ENCODE measurements at regions not wholly inside any gene's neighbourhood (a gene's known extent, or its start where the extent isn't known, plus 50 kb on each side); places are given as distances from the start of the nearest gene placed in this dataset.

DNA sequence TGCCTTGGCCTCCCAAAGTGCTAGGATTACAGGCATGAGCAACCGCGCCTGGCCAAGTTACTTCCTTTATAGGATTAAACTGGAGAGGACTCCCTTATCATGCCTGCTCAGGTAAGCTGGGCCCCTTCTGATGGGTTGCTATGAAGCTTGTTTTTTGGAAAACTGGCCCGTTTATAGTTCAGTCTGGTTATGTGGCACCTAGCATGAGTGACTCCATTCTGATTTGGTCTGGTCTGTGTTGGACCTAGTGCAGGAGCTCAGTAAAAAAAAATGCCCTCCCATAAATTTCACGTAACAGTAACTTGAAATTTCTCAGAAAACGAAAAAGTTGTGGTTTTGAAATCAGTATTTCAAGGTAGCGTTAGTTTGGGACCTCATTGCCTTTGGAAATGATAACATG, 448.4 kb downstream of the HACE1 start:
- DNase-seq: no peak

DNA sequence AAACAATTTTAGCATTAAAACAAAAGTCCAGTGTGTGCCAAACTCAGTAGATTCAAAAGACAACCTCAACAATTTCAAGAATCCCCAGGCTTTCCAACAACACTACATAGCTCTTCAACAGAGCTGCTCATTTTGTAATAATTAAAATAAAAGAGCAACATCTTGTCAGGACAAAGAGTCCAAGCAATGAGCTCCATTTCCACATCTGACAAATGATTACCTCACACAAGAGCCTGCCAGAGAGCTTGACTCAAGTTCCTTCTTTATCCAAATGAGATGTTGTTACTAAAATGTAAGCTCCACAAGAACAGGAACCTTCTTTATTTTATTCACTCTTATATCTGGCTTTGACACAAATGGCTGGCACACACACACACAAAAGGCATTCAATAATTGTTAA, 449.8 kb downstream of the HACE1 start:
- DNase-seq: no peak

DNA sequence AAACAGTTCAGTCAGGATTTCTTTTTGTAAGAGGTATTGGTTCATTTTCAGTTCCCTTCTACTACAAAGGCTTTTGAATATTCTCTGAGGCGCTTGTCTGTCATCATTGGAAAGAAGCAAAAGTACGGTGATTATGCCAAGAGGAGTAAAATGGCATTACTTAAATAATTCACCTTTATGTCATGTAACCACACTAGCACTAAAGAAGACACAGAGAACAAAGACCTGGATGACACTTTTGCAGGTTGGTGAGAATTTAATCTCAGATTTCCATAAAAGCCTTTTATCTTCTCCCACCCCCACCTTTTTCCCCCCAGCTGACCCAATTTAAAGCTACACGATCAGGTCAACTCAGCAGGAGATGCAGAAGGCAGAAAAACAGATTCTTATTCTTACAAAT, 451.8 kb downstream of the HACE1 start:
- no peak for DNase-seq

DNA sequence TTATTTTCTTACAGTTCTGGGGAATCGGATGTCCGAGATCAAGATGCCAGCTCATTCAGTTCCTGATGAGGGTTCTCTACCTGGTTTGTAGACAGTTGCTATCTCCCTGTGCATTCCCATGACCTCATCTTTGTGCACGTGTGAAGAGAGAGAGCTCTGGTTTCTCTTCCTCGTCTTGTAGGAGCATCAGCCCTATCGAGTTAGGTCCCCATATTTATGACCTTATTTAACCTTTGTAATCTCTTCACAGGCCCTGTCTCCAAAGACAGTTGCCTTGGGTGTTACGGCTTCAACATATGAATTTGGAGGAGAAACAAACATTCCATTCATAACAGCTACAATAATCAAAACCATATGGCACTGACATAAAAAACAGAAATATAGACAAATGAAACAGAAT, 455.3 kb downstream of the HACE1 start:
- no peak for DNase-seq

DNA sequence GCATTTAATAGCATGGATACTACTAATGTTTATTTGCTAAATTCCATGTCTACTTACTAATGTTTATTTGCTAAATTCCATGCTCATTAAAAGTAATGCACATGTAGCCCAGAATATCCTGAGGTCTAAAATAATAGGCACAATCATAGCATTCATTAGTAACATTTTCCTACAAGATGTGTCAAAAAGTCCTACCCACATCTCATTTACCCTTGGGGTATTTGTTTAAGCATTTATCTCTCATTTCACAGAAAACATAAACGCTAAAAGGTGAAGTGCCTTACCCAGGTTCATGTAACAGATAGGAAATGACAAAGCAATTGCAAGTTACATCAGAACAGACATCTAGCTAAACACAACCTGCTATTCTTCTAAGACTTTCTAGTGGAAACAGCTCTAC, 457.1 kb downstream of the HACE1 start:
- DNase-seq: no peak

DNA sequence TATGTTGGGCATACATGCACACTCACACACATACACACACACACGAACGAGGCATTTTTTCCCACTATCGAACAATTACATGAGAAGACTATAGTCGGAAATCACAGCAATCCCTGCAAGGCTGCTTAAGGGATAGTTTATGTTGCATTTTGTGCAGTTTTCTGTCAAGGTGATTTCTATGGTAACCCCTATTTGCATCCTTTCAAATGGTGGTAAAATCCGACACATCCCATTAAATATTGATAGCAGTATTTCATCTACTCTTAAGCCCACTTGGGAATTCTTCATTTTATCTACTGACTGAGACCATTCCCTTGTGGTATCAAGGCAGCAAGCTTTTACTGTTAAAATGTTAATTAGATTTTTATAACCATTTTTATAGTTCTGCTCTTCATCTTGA, 457.8 kb downstream of the HACE1 start:
- DNase-seq: no peak

DNA sequence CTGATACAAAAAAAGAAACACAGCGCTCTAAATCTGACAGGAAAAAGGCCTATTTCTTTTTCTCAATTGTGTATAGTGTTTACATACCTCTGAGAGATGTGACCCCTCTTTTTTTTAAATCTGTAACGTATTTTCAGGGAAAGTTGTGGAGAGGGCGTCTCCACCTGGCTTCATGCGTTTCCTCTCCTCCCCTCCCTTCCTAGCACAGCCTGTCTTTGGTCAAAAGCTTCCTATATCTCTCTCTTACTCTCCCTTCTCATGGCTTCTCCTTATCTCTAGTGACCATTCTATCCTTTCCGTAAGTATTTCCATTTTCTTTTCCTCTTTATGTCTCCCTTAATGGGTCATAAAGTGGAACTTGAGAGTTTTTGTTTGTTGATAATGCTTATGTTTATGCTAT, 458.9 kb downstream of the HACE1 start:
- DNase-seq: no peak

DNA sequence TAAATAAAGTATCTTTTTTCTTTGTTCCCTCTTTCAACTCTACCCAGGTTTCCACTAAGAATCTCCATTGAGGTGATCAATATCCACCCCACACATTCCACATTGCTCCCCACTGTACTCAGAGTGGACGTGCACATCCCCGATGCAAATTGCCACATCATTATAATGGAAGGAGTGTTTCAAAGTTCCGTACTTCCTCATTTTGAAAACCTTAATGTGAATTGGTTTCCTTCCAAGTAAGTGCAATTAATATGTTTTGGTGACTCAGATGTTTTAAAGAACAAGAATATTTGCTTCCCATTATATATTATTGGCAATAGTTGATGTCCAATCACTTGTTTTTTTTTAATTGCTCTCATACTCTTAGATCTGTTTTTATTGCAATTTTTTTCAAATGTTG, 463.6 kb downstream of the HACE1 start:
- DNase-seq: no peak

DNA sequence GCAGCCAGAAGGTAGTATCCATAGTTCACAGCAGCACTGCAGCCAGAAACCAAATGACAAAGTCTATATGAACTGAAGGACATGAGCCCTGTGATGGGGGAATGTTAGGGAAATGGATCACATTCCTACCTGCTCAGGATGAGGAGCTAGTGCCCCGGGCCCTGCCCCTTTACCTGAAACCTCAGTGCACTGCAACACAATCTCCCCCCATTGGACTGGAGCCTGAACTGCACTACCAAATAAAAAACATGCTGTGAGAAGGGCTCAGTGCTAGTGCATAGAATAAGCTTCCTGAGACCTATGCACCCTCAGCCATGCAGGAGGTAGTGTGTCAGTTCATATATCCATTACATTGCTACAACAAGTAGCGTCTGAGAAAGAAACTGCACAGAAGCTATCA, 477.8 kb downstream of the HACE1 start:
- DNase-seq: no peak

DNA sequence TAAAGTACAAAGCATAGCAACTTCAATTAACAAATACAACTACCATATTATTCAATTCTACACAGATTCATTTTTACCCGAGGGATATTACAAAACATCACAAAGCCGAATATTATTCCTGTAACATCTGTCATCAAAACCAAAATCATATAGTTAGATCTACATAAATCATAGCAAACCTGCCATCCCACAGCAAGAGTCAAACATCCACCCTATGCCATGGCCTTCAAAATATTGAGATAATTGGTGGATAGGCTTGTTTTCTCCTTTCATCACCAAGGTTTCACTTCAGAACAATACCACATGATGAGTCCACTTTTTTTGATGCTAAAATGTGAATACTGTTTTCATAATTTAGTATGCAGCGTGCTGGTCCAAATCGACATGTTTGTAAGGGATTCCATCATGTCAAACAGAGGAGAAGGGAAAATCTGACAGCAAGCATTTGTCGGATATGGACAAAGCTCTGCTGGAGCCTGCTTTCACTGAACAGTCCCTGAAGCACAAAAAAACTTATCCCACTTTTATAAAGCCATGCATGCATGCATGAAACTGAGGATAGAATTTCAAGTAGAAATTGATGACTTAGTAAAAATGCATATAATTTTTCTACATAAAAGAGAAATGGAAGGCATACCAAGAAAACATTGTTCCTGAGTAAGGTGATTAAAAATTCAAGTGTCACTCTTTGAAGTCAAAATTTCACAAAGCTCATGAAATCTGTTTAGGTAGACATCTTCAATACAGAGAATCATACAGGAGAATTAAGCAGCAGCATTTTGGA, 494.1 kb downstream of the HACE1 start:
- no peak for DNase-seq

DNA sequence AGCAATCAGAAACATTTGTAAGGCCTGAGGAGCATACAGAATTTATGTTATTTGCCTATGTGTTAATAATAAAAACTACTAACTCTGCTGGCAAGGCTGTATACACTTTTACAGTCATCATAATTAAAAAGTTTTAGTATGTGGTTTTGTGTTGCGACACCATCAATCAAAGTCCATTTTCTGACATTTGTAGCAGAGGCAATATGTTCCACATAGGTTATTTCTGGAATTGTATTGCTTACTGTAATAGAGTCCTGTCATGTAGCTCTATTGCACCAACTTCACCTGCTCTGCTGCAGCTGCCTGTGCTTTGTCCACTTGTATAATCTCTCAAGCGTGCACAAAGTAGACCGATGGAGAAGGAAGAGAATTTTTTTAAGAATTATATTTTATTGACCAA, 501.8 kb downstream of the HACE1 start:
- DNase-seq: no peak

DNA sequence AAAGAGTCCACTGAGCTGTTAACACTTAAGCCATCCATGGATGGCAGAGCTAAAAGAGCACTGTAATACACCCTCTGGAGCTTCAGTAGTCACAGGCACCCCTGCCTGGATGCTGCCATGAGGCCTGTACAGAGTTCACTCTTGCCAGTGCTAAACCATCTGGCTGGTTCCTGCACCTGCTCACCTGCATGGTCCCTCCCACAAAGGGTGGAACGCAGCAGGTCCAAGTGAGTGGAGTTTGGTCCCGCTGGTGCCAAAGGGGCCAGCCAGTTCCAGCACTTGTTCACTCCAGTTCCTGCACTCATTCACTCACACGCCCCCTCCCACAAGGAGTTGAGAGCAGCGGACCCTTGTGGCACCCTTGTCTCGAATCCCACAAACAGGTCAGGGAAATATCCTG, 503.5 kb downstream of the HACE1 start:
- DNase-seq: no peak

DNA sequence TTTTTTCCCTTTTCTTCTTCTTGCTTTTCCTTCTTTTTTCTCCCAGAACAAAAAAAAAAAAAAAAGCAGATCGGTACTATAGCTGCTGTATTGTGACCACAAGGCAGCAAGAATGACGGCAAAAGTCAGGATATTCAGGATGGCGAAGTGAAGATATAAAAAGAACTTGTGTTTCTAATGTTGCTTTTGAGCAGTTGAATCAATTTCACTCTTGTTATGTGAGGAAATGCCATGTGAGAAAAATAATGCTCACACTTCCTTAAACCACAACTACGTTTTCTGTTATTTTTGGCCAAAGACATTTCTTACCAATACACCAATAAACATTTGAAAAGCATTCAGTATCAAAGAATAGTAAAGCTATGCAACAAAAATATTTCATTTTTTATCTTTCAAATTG, 510.5 kb downstream of the HACE1 start:
- DNase-seq: no peak

DNA sequence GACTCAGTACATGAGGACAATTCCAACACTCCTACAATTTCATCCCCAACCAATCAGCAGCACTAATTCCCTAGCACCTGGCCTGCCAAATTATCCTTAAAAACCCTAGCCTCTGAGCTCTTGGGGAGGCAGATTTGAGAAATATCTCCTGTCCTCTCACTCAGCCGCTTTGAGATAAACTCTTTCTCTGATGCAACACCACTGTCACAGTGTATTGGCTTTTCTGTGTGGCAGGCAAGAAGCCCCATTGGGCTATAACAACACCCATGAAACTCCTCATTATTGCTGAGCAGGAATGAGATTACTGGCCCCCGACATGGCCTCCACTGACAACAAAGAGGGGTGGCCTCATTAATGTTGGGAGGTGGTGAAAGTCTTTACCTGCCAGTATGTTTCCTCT, 515.5 kb downstream of the HACE1 start:
- no peak for DNase-seq

DNA sequence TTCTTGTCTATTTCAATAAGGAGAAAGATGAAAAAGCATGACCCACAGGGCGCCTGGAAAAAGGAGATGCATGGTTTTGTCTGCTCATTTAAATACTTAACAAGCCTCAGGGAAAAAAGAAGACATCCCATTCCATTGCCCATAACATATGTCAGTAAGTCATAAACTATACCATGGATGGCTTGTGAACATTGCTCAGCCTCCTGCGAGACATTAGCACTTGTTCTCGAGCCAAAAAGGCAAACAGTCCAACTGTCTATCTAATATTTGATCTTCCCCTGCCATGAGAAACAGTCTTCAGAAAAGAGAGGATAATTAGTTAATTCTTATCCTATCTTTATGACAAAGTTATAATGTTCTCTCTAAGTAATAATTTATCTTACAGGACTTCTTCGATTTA, 527.4 kb downstream of the HACE1 start:
- DNase-seq: no peak

DNA sequence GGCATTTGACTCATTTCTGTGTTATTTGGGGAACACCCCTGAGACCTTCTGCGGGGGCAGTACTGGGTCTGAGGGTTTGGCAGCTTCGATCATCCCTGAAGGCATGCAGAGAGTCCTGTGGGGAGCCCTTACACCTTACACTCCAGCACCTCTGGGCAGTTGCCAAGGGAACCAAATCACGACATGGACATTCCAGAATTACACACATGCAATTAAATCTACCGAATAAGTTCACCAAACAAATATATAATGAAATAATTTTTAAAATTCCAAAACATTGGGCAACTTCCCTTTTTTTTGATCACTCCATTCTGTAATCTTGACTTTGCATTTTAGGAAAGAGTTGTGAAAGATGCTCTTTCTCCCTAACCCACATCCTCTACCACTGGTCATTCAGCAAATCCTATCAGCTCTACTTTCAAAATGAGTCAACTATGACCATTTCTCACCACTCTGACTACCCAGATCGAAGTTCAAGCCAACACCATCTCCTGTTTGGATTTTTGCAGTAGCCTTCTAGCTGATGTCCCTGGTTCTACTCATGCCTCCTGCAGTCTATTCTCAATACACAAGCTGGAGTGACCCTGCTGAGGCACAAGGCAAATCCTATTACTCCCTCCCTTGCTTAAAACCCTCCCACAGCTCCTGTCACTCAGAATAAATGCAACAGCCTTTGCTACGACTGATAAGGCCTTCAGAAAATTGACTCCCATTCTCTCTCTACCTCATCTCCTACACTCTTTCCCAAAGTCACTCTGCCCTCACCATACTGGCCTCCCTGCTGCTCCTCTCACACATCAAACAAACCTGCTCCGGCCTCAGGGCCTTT, 533.3 kb downstream of the HACE1 start:
- no peak for DNase-seq

DNA sequence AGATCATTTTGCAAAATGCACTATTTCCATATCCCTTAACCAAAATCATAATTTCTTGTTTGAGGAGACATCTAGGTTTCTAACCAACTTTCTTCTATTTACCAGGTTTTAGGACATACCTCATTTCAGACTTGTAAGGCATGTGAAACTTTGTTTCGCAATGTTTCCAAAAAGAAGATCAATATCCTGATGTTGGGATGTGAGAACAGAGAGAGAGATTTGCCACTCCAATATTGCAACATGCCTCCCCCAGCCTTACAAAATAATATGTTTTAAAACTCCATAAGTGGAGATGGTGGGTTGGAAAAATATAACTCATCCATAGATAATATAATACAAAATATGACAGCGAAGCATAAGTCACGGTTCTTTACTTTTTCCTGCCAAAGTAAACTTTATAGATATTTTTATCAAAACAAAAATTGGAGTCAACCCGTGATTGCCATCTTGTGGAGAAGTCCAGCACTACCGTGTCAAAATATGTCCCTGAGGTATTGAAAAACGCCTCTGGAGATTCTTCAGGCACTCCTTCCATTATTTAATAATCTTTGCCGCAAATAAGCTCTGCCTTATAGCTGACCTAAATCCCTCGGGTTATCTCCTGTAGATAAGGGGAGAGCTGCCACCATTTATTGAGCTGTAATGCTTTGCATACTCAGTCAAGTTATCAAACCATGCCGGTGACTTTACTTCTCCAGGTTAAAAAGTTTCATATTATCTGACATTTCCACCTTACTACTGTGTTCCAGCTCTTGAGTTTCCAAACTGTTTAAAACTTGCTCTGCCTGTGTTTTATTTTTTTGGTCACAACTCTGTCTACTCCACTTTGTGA, 534.2 kb downstream of the HACE1 start:
- DNase-seq: no peak

DNA sequence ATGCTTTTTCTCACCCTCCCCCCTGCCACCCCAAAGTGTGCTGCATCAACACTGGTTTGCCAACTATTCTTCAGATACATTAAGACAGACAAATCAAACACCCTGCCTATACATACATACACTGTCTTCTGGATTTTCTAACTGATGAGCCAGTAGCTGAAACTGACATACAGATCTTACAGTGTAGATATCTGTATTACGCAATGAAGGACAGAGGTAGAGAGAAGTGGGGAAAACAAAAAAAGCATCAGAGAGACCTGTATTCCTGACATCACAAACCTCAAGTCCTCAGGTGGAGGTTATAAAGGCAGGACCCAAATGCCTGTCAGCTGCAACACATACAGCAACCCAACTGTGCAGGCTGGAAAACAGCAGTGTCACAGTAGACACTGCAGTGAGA, 535.4 kb downstream of the HACE1 start:
- DNase-seq: no peak

DNA sequence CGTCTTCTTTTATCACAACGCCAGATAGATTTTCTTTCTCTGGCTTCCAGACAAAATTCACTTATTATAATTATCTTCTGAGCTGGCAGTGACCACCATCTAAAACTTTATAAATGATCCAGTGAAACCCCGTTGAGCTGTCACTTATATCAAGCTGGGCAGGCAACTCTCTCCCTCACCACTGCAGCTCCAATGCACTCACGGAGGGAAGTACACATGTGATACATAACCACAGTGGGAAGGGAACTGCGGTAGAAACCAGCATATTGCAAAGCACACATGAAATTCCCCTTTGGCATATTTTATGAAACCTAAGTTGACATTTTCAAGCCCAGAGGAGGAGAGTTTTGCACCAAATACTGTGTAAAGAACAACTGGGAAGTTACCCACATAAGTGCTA, 536.9 kb downstream of the HACE1 start:
- no peak for DNase-seq

DNA sequence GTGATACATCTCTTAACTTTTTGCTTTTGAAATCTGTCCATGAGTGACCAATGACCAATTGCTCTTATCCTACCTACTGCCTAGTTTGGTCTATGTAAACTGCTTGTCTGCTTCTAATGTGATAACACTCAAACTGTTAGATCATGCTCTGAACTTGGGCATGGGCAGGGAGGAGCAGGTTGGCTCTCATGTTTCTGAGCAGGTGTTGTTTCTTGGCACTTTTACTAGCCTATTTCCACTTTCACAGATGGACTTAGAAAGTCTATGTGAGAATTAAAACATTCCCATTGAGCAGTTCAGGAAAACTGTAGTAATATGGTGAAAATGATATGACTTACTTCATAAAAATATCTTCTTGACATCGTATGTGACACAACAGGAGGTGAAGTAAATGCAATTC, 538.4 kb downstream of the HACE1 start:
- no peak for DNase-seq

DNA sequence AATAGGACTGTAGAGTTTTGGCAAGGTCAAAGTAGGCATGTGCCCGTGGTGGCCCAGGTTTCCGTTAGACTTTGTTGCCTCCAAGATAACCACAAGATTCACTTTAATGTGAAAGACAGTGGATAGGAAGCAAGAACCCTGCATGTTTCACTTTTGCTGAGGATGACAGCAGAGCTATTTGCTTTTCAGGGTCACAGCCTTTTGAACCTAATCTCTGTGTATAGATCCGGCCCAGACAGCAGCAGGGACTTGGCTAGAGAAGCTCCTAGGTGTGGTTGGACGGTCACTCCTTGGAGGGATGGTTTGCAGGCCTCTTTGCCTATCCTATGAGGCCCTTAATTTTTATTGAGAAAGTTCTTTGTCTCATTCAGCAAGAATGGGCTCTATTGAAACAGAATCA, 538.8 kb downstream of the HACE1 start:
- DNase-seq: no peak

DNA sequence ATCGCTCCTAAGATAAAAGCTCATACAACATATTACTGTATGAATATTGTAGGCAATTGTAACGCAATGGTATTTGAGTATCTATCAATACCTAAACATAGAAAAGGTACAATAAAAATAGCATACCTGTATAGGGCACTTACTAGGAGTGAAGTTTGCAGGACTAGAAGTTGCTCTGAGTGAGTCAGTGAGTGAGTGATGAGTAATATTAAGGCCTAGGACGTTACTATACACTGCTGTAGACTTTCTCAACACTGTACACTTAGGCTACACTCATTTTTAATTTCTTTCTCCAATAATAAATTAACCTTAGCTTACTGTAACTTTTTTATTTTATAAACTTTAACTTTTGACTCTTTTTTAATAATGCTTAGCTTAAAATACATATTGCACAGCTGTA, 546.9 kb downstream of the HACE1 start:
- no peak for DNase-seq

DNA sequence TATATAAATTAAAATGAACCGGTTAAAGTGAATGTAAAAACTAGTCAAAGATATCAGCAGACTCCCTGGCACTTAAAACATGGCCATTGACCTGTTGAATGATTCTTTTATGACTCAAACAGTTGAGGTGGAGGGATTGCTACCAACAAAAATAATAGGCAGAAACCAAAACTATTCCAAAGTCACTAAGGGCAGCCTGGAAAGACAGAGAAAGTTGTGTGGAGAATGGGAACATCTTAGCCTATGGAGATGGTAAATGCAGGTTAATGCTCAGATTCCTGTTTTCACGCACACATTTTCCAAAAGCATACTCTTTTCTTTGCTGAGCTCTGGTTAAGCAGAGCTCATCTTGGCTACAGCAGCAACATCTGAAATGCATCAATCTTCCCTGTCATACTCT, 553.5 kb downstream of the HACE1 start:
- no peak for DNase-seq

DNA sequence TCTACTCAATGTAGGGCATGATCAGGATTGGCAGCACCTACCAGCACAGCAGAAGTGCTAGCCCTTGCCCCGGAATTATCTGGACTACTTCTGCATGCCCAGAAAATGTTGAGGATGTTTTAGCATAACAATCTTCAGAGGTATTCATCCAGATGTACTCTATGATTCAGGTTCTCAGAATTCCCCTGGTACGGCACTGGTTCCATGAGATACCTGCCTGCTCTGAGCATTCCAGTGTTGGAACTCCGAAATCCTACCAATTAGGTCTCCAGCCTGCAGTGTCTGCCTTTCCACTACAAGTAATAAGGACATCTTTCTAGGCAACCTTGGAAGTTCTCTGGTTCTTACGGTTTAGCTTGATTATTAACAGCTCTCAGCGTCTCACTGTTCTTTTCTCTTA, 554.5 kb downstream of the HACE1 start:
- DNase-seq: no peak

Measured in NCI-H2171 (cell line).